DOHH2 (cell line): ENCODE measurements at regions not wholly inside any gene's neighbourhood (a gene's known extent, or its start where the extent isn't known, plus 50 kb on each side); places are given as distances from the start of the nearest gene placed in this dataset.

Experiments used
- EZH2phosphoT487 ChIP-seq: fragments of 200-600 bp; sonication (generic); IDR thresholded peaks from 2 replicates; pipeline ENCODE4 v1.6.1; 2017; ENCODE audit warnings: borderline replicate concordance, mild to moderate bottlenecking, antibody characterized with exemption, low read length, moderate library complexity, mixed read lengths
- TF ChIP-seq, protein P1 (sequence below): fragments of 200-600 bp; sonication (generic); IDR thresholded peaks from one replicate; pipeline ENCODE4 v1.5.1; 2014; ENCODE audit warnings: antibody characterized with exemption, mild to moderate bottlenecking, low read depth, low read length; ENCODE audit not compliant: poor library complexity, severe bottlenecking

DNA sequence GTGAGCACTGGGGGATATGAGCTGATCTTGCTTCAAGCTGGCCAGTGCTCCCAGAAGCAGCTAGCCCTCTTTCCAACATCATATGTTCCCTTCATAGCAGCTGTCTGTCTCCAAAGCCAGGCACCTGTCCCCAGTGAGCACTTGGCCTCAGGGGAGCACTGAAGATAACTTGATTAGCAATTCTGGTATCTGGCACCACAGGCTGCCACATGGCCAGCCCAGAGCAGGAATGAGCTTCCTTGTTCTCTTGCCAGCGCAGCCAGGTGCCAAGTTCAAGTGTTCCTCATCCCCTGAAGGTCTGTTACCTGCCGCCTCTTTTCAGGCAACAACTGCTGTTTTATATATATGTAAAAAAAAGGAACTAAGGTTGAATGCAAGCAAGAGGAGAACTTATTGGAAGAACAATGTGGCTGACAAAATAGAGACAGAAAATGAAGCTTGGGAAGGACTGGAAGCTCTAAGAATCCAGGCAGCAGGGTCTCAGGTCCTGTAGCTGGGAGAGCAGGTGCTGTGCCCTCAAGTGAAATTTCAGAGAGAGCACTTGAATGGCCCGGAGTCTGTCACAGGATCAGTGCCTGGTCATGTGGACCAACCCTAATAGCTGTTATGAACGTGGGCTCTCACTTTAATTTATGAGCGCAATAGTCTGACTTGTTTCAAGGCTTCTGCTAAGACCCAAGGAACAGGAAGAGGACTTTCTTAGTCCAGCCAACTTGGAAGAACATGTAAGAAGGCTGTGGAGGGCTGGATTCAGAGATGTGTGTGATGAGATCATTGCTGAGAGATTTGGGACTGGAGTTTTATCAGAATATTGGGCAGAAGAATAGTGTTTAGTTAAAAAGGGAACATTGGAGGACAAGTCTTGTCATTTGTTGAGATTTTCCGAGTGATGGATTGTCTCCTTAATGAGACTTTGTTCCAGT is 267.2 kb downstream of the GLRX3 start:
- TF ChIP-seq, protein P1, sequence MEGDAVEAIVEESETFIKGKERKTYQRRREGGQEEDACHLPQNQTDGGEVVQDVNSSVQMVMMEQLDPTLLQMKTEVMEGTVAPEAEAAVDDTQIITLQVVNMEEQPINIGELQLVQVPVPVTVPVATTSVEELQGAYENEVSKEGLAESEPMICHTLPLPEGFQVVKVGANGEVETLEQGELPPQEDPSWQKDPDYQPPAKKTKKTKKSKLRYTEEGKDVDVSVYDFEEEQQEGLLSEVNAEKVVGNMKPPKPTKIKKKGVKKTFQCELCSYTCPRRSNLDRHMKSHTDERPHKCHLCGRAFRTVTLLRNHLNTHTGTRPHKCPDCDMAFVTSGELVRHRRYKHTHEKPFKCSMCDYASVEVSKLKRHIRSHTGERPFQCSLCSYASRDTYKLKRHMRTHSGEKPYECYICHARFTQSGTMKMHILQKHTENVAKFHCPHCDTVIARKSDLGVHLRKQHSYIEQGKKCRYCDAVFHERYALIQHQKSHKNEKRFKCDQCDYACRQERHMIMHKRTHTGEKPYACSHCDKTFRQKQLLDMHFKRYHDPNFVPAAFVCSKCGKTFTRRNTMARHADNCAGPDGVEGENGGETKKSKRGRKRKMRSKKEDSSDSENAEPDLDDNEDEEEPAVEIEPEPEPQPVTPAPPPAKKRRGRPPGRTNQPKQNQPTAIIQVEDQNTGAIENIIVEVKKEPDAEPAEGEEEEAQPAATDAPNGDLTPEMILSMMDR, result no peak
- TF ChIP-seq EZH2phosphoT487, result no peak
